ENCODE measurements at regions not wholly inside any gene's neighbourhood (a gene's known extent, or its start where the extent isn't known, plus 50 kb on each side); places are given as distances from the start of the nearest gene placed in this dataset.

DNA sequence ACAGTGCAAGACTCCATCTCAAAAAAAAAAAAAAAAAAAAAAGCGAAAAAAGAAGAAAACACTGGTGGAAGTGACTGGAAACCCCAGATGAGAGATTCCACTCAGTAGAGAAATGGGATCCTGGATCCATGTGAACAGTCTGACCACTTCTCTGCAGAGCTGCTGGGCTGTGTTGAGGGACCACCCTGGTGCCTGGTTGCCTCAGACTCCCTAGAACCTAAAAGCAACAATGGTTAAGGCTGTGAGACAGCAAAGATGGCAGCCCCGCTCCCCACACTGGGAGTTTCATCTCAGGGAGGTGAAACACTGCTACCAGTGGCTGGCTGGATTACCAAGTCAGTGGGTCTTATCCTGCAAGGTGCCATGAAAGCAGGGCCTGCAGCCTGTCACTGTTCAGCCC, 152.8 kb upstream of the ARSJ start:
- TF ChIP-seq ZNF274 (IDR thresholded peaks at IDR 0.05; ENCODE audit: low read depth, low read length) = no peak
- no peak for TF ChIP-seq SUZ12 (IDR thresholded peaks at IDR 0.05; ENCODE audit: extremely low read depth, insufficient read depth, insufficient read length)
- no peak for TF ChIP-seq YY1 (IDR thresholded peaks at IDR 0.05; ENCODE audit: insufficient read depth, insufficient read length)
